ENCODE measurements at regions not wholly inside any gene's neighbourhood (a gene's known extent, or its start where the extent isn't known, plus 50 kb on each side); places are given as distances from the start of the nearest gene placed in this dataset.

- no peak overlapping the region for H3K4me3 ChIP-seq
- no peak for DNase-seq (ENCODE audit: low spot score in 2 of 2)
- TF ChIP-seq CTCF (IDR thresholded peaks at IDR 0.05) (no peak), EP300 (IDR thresholded peaks at IDR 0.05) (no peak), POLR2A (IDR thresholded peaks at IDR 0.05) (no peak), POLR2AphosphoS5 (IDR thresholded peaks at IDR 0.05) (no peak)
- no peaks in the 10 kb centered on the region for H3K36me3 ChIP-seq
- H3K9me3 ChIP-seq = no peaks in the 10 kb centered on the region
- no peaks in the 10 kb centered on the region for H3K27me3 ChIP-seq
- WGBS = 76% methylated on average over 3 of the region's 3 CpGs
- H3K27ac ChIP-seq = no peak overlapping the region
- H3K4me1 ChIP-seq = no peaks in the 10 kb centered on the region
Observed at GRCh38 chrX:113522814-113523213, 682.2 kb upstream of the AMOT start.

- TF ChIP-seq POLR2A (IDR thresholded peaks at IDR 0.05) = no peak
- no peak for TF ChIP-seq EP300 (IDR thresholded peaks at IDR 0.05)
- no peak for TF ChIP-seq POLR2AphosphoS5 (IDR thresholded peaks at IDR 0.05)
- no peak for TF ChIP-seq CTCF (IDR thresholded peaks at IDR 0.05)
- no peak overlapping the region for H3K27ac ChIP-seq
- H3K9me3 ChIP-seq = no peaks in the 10 kb centered on the region
- no peaks in the 10 kb centered on the region for H3K27me3 ChIP-seq
- H3K4me3 ChIP-seq = no peak overlapping the region
- 23% methylated on average over 2 of the region's 2 CpGs for WGBS
- DNase-seq (ENCODE audit: low spot score in 2 of 2) = no peak
- no peaks in the 10 kb centered on the region for H3K36me3 ChIP-seq
- H3K4me1 ChIP-seq = no peaks in the 10 kb centered on the region
Observed at GRCh38 chrX:113514906-113515305, 674.3 kb upstream of the AMOT start.

GRCh38 chrX:113512700-113513395 lies 672.2 kb upstream of the AMOT start:
- TF ChIP-seq CTCF (IDR thresholded peaks at IDR 0.05) (no peak), POLR2A (IDR thresholded peaks at IDR 0.05) (no peak), POLR2AphosphoS5 (IDR thresholded peaks at IDR 0.05) (no peak), EP300 (IDR thresholded peaks at IDR 0.05) (no peak)
- no peak overlapping the region for H3K4me3 ChIP-seq
- WGBS = 50% methylated on average over 7 of the region's 7 CpGs
- H3K4me1 ChIP-seq = no peaks in the 10 kb centered on the region
- DNase-seq (ENCODE audit: low spot score in 2 of 2) = no peak
- no peaks in the 10 kb centered on the region for H3K27me3 ChIP-seq
- no peaks in the 10 kb centered on the region for H3K36me3 ChIP-seq
- H3K27ac ChIP-seq = no peak overlapping the region
- no peaks in the 10 kb centered on the region for H3K9me3 ChIP-seq

DNA sequence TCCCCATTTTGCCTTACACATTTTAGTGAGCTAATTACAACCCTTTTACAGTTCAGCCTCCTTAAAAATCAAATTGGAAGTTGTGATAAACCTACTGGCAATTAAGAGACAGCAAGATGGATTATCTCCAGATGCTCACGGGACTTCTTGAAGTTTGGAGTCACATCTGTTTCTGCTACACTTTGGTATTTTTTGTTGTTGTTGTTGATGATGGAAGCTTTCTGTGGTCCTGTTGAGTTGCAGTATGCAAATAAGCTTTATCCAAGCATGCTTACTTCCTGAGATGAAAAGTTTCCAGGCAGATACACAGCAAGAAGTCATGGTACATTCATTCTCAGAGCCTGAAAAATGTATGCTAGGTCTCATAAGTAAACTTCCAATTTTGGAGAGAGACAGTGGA lies 670.0 kb upstream of the AMOT start:
- H3K36me3 ChIP-seq = no peaks in the 10 kb centered on the region
- H3K4me1 ChIP-seq = no peaks in the 10 kb centered on the region
- no peaks in the 10 kb centered on the region for H3K9me3 ChIP-seq
- H3K27ac ChIP-seq = no peak overlapping the region
- no peaks in the 10 kb centered on the region for H3K27me3 ChIP-seq
- no peak overlapping the region for H3K4me3 ChIP-seq
- TF ChIP-seq POLR2AphosphoS5 (IDR thresholded peaks at IDR 0.05) (no peak), POLR2A (IDR thresholded peaks at IDR 0.05) (no peak), CTCF (IDR thresholded peaks at IDR 0.05) (no peak), EP300 (IDR thresholded peaks at IDR 0.05) (no peak)
- WGBS = 69% methylated on average over 1 of the region's 1 CpG
- DNase-seq (ENCODE audit: low spot score in 2 of 2) = no peak

DNA sequence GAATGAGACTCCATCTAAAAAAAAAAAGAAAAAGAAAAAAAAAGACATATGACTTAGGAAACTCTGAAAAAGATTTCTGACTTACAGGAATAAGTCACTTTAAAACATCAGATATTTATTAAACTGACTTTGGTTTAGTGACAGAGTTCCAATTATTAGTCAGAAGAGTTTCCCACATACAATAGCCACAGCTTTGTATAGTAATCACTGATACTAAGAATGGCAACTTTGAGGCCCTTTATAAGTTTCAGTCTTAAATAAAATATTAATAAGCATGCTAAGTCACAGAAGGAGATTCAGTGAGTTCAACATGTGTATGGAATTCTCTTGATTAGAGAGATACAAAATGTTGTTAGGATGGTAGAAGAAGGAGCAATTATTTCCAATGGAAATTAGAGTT lies 652.3 kb upstream of the AMOT start:
- H3K4me1 ChIP-seq = no peaks in the 10 kb centered on the region

More for the DNA sequence above, 652.3 kb upstream of the AMOT start:
- no peaks in the 10 kb centered on the region for H3K9me3 ChIP-seq
- H3K4me3 ChIP-seq = no peak overlapping the region
- no peak overlapping the region for H3K27ac ChIP-seq
- TF ChIP-seq EP300 (IDR thresholded peaks at IDR 0.05) (no peak), CTCF (IDR thresholded peaks at IDR 0.05) (no peak), POLR2A (IDR thresholded peaks at IDR 0.05) (no peak), POLR2AphosphoS5 (IDR thresholded peaks at IDR 0.05) (no peak)
- H3K27me3 ChIP-seq = no peaks in the 10 kb centered on the region
- DNase-seq (ENCODE audit: low spot score in 2 of 2) = no peak
- no peaks in the 10 kb centered on the region for H3K36me3 ChIP-seq
